HG02588 (cell line): ENCODE measurements at regions not wholly inside any gene's neighbourhood (a gene's known extent, or its start where the extent isn't known, plus 50 kb on each side); places are given as distances from the start of the nearest gene placed in this dataset.

Experiments
- ATAC-seq: cut with Tn5 transposase; IDR thresholded peaks from one replicate; pipeline ENCODE4 v1.9.1; 2021; ENCODE audit warnings: mild to moderate bottlenecking, moderate library complexity; ENCODE audit not compliant: unreplicated experiment

DNA sequence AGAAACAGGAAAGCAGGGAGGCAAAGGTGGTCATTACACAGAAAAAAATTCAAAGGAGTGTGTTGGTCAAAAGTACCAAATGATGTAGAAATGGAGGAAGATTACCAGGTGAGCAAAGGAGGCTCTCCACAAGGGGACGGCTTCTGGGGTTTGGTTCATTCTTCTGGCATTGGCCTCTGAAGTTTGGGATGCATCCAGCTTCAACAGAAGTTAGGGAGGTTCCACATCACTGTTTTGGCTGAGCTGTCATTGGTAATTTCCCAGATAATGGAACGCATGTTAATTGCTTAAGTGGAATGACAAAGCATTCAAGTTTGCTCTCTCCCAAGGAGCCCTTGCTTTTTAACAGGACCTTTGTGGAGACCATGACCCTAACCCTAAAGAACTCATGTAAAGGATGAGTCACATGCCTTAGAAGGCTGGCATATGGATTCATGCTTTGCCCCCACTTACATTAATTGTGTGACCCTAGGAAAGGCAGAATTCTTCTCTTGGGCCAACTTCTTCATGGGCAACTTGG, 398.6 kb downstream of the GPAM start:
- ATAC-seq, result no peak

DNA sequence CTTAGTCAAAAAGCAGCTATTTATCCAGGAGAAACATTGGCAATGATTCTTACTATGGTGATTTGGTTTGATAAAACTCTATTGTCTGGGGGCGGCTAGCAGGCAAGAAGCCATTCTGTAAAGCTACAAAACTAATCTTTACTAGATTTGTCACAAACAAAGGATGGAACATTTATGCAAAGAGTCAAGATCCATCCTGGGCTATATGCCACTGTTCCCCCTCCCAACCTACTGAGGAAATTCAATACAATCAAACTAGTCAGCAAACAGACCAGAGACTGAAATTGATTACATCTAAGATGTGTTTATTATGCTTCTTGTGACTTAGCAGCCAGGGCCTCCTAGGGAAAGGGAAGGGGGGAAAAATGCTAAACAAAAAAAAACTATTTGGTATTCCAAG, 397.6 kb downstream of the GPAM start:
- no peak for ATAC-seq

DNA sequence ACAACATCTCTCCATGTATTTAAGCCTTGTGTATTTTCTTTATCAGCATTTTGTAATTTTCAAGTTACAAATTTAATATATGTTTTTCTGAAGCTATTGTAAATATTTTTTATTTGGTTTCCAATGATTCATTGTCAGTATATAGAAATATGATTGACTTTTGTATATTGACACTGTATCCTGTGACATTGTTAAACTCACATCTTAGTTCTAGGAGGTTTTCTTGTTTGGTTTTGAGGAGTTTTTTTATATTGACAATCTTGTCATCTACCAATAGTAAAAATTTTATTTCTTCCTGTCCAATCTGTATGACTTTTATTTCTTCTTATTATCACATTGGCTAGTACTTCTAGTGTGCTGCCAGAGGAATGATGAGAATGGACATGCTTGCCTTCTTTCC, 393.7 kb downstream of the GPAM start:
- ATAC-seq, result no peak

DNA sequence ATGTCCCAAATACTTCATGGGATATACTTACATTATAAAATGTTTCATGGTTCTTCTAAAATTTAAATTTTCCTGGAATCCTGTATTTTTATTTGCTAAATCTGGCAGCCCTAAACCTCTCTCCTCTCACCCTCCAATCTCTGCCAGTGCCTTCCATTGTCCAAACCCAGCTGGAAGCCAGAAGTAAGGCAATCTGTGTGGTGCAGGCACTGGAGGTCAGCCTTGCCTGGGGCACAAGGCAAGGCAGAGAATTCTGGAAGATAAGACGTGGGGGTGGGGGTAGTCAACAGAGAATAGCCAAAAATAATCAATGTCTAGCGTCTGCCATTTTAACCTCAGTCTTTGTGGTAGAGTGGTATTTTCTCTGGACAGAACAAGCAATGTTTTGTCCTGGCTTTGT, 381.7 kb downstream of the GPAM start:
- ATAC-seq, result no peak

DNA sequence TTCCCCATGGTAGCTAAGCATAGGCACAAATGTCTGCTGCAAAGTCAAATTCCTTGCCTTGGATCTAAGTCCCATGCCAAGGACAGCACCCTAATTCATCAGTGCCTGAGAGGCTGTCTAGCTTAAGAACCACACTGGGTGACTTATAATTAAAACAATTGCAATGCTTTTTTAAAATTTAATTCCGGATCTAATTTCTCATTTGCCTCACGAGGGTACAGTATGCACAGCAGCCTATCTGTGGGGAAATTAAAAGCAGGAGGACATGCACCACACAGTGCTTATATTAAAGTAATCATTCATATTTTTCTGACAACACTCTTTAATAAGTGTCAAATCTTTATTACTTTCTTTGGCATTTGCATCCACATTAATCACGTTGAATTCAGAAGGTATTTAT, 378.8 kb downstream of the GPAM start:
- no peak for ATAC-seq

DNA sequence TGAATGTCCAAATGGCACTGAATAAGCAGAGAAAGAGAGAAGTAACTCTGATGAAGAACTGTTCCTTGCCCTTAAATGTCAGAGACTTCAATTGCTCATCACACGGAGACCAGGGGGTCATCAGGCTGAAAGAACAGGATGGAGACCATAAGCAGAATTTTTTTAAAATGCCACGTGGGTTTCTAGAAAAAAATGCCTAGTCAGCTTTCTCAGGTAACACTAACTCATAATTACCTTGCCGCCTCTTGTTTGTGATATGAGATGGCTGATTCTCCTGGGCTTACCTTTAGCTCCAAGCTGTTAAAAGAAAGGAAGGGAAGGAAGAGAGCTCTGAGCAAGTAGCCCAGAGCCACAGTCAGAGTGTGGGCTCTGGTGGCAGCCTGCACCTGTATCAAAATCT, 372.0 kb downstream of the GPAM start:
- ATAC-seq, result no peak

DNA sequence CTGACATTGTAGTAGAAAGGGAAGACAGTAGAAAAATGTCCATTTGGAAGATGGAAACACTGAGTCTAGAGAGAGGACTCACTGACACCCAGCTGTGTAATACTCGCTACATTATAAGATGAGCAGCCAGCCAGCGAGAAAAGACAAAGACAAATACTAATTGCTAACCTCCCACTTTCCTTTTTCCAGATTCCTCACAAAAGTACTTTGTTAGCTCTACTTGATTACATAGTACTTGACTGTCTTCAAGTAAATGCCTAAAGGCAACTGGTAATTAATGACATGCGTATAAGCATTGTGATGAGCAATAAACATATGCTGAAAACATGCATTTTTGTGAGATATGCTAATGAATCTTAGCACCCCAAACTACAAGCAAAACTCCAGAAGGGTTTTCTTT, 363.1 kb downstream of the GPAM start:
- no peak for ATAC-seq

DNA sequence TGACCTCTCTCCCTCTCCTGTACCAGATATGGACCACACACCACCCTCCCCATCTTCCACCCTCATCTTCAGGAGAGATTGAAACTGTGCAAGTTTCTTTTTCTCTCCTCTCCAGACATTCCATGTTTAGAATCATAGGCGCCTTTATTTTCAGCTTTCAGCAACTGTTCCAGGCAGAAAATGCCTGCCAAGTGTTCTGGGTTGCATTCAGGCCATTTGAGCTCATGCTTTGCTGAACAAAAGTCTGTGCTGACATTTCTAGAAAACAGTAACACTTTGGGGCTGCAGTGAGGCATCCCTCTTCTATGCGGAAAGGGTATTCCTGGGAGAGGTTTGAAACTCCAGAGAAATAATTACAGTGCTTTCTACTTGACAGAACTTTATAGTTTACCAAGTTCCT, 361.7 kb downstream of the GPAM start:
- no peak for ATAC-seq

DNA sequence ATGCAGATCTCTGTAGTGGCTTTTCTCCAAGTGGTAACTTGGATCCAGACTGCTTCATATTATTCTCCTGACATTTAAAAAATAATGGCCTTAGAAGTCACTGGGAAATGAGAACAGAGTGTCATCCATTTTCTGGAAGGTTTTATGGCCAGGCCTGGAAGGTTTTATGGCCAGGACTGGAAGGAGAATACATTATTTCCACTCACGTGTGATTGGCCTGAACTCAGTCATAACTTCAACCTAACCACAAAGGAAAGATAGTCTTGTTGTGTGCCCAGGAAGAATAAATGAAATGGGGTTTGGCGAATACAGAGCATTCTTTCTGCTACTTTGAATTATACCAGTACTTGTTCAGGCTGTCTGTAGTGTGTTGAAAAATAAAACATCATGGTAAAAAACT, 360.9 kb downstream of the GPAM start:
- no peak for ATAC-seq

DNA sequence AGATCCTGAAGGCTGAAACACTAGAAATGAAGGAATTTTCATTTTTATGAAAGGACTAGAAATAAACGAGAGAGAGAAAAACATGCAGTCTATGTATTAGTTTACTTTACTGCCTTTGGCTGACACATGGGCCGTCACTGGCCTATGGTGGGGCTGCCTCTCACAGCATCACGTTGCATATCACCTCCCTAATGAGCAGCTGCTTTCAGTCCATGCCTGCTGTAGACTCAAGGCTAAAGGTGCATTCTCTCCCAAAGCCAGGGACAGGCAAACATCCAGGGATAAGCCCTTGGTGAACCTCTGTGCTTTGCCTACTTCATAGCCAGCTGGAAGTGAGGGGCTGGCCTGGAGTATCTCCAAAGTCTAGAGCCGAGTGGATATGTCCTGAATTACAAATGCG, 359.4 kb downstream of the GPAM start:
- ATAC-seq, result no peak

DNA sequence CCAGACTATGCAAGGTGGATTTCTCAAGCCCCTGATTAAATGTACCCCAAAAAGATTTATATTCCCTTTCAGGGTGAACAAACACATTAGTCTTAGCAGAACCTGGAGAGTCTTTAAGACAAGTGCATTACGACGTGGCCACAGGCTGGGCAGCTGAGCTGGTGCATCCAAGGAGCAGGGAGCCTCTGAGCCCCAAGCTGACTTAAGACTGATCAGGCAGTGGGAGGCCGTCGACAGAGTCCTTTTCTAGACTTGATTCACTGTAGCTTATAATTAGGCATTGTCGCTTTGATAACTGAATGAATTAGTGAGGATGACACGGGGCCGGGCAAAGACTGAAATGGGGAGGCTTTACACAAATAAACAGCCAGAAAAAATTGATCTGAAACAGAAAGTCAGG, 353.2 kb downstream of the GPAM start:
- ATAC-seq, result no peak

DNA sequence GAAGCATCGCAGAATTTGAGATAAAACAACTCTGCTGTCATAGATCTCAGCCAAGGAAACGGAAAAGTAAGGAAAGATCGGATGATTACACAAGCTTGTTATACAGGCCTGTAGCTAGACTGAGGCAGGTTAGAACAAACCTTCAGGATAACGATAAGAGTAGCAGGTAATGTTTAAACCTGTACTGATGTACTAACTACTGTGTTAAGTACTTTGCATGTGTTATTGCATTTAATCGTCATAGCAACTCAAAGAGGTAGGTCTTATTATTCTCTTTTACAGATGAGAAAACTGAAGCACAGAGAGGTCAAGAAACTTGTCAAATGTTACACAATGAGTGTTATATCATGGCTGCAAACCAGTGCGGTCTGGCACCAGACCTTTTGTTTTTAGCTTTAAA, 352.5 kb downstream of the GPAM start:
- no peak for ATAC-seq

DNA sequence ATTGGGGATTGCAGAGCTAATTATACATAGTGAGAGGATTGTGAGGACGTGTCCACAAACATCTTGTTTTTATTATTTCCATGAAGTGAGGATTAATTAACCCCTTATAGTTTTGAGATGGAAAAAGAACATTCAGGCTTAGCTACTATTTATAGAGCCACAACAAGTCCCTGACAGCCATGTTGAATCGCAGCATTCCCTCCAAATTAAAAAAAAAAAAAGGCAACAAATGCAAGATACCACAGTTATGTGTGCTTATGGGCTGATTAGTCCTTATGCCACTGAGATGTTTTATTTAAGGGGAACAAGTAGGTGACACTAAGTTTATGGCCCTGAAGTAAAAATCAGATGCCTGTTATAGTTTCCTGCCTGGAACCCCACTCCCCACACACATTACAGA, 350.3 kb downstream of the GPAM start:
- ATAC-seq, result no peak

DNA sequence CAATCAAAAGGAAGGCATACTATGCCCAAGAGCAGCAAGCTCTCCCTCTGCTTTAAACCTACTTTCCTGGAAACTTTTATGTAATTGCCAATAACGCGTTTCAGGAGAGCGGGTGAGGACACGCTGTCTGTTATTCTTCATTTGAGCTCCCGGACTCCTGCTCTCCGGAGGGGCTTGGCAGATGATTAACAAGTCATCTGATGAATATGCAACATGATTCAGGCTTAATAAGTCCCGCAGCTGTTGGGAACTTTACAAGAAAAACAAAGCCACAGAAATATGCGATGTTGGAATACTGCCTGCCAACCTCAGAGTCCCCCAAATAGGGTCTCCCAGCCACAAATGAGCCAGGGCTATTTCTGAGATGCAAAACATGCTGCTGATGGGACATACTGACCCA, 348.0 kb downstream of the GPAM start:
- no peak for ATAC-seq

DNA sequence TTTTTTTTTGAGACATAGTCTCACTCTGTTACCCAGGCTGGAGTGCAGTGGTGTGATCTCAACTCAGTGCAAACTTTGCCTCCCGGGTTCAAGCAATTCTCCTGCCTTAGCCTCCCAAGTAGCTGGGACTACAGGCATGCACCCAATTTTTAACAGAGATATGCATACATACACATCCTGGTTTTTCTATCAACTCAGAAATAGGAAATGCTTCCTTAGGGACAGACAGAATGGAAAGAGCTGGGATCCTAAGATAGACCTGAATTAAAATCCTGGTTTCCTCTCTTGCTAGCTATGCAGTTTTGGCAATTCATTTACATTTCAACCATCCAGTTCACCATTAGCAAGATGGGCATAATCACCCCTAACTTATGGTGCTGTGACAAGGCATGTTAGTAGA, 347.5 kb downstream of the GPAM start:
- ATAC-seq, result no peak

DNA sequence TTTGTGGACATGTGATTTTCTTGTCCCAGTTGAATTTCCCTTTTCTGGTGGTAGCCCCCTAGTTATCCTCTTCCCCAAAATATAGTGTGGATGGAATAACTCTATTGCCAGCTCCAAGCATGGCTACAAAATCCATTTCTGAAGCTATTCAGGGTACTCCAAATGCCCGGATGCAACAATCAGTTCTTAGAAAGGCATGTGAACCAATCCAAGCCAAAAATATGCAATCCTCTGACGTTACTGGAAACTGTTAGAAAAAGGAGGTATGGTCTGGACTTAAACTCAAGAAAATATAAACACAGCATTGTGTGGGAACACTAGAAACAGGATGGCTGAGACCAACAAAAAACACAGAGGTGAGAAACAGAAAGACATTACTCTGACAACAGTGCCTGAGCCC, 347.0 kb downstream of the GPAM start:
- no peak for ATAC-seq

DNA sequence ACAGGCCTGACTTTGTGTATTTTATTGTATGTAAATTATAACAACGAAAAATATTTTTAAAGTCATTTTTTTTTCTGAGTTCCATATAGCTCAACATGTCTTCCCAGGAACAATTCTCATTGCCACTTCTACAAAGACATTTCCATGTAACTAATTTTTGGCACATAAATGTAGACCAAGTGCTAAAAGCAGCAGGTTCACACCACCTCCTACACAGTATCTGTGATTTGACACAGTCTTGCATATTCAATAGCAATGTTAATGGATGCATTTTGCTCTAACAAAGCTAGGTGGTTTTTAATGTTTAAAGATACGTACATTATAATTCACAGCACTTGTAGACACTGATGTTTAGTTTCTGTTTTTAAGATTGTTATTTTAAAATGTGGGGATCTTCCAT, 346.5 kb downstream of the GPAM start:
- no peak for ATAC-seq

DNA sequence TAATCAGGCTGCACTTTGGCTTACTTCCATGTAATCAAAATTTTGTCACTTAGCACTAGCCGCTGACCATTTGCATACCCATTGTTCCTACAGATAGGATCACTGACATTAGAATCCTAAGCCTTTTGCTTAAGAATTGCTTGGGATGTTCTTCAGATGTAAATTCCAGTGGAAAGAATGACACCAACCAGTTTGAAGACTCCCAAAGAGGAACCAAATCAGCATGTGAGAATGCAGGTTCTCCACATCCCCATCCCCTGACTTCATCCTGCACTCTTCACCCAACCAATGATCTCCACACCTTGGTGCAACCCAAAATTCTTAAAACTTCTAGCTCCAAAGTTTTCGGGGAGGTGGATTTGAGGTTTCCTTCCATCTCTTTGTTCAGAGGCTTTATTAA, 345.6 kb downstream of the GPAM start:
- no peak for ATAC-seq

DNA sequence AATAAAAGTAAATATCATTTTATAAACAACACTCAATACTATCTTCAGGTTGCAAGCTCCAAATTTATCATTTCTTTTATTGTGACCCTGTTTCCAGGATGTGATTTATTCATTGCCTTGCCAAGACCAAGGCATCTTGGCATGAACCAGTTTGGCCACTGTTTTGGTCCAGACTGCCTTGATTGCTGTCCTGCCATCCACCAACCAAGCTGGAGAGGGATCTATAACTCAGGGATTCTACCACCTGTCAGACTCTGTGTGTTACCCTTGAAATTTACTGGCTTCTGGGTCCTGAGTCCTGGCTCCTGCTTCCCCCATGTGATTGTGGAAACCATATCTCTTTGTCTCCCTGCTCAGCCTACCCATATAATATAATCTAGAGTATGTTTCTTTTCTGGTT, 343.0 kb downstream of the GPAM start:
- no peak for ATAC-seq

DNA sequence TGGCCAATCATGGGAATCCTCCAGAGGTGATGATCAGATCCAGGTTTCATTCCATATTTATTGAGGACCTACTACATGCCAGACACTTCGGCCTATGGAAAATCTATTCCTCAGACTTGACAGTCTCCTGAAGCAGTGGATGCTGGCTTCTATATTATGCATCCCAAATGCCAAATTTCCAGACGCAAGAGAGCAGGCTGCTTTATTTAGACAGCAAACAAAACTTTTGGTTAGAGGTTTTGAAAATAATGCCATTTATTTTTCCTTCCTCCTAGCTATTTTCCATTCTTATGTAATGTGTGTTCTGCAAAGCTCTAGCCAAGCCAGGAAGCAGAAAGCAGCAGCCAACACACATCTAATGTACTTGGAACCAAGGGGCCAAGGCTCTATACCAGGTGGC, 330.8 kb downstream of the GPAM start:
- ATAC-seq, result no peak

DNA sequence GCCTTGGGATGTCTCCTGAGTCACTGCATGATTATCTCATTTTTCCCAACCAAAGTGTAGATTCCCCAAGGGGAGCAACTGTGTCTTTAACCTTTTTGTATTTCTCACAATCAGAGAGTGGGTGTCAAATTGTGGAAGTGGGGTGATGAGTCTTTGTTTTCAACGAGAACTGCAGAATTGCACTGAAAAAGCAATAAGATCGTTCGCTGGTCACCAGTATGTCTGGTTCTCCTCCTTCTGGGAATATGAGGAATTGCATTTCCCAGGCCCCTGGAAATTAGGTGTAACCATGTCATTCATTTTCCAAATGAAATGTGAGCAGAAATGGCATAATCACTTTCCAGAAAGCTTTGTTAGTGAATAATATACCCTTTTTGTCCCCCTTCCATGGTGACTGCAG, 326.9 kb downstream of the GPAM start:
- no peak for ATAC-seq

DNA sequence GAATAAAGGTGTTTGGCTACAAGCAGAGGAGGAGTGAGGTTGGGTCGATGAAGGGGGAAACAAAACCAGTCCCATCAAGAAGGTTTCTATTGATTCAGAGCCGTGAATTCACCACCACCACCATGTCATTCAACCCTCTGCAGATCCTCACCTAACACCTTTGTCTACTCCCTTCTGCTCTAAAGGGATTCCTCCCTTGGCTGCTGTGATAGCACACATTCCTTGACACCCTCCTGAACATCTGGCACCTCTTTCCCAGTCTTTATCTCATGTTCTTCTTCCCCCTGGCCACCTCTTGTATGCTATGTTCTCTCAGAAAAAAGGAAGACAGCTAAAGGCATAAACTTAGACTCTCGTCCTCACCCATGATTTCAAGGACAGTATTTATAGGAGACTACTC, 318.0 kb downstream of the GPAM start:
- no peak for ATAC-seq

DNA sequence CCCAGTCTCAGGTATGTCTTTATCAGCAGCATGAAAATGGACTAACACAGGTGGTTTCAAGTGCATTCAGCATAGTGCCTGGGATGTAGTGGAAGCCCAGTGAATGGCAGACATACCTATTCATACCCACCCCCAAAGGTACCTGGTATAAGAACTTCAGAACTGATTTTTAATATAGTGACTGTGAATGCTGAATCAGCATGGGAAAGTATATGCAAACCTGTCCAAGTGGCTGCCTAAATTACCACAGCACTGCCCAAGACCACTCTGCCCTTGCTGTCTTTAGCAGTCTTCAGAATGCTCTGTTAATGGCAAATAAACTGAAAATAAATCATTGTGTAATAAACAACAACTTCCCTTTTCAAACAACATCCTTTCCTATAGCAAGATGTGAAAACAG, 312.1 kb downstream of the GPAM start:
- ATAC-seq, result no peak

DNA sequence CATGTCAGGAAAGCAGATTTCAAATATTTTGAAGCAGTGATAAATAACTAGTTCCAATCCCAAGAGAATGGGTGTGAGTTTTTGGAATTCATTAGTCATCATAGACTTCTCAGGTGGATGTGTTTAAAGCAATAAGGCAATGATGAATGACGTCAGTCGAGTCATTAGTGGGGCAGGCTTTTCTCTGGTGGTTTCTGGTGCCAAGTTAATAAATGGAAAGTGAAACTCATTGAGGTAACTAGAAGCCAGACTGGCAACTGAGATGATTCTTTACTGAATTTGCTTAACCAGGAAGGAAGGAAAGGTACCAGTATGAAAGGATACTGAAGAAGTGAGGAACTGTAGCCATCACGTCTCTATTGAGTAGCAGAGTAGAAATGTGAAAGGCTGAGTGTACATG, 311.0 kb downstream of the GPAM start:
- peak; percentile 65 for ATAC-seq
